NCI-H2081 treated with DMSO at 0.1 percent for 48 hours (cell line): ENCODE measurements at regions not wholly inside any gene's neighbourhood (a gene's known extent, or its start where the extent isn't known, plus 50 kb on each side); places are given as distances from the start of the nearest gene placed in this dataset.
"Not testable (repeated sequence)": the region's sequence is repeated elsewhere in the genome, so short reads cannot be mapped to it uniquely, and the experiment has no call there.

Source experiments
- DNase-seq: peaks from one replicate; lab custom pipeline; 2025; lab: John Stamatoyannopoulos, UW

- no peak for DNase-seq
Observed at GRCh38 chrX:3550871-3551270, 162.6 kb downstream of the PRKX start.

GRCh38 chrX:3550160-3550751, 163.2 kb downstream of the PRKX start:
- DNase-seq = no peak

- no peak for DNase-seq
Observed at GRCh38 chrX:3549411-3549911, 164.0 kb downstream of the PRKX start.

GRCh38 chrX:3548765-3549391, 164.6 kb downstream of the PRKX start:
- no peak for DNase-seq

GRCh38 chrX:3545901-3546300, 167.5 kb downstream of the PRKX start:
- no peak for DNase-seq

- no peak for DNase-seq
Observed at GRCh38 chrX:3541336-3541735, 172.1 kb downstream of the PRKX start.

GRCh38 chrX:3540105-3540504, 173.3 kb downstream of the PRKX start:
- DNase-seq = no peak

- no peak for DNase-seq
Observed at GRCh38 chrX:3532581-3533085, 180.8 kb downstream of the PRKX start.

GRCh38 chrX:3531435-3531834, 182.0 kb downstream of the PRKX start:
- DNase-seq = not testable (repeated sequence)

- no peak for DNase-seq
Observed at GRCh38 chrX:3529466-3530010, 183.1 kb upstream of the MXRA5 start.

GRCh38 chrX:3527811-3528210, 181.4 kb upstream of the MXRA5 start:
- DNase-seq = no peak

GRCh38 chrX:3527166-3527565, 180.7 kb upstream of the MXRA5 start:
- no peak for DNase-seq

- DNase-seq = no peak
Observed at GRCh38 chrX:3526731-3527130, 180.3 kb upstream of the MXRA5 start.

GRCh38 chrX:3526071-3526470, 179.6 kb upstream of the MXRA5 start:
- DNase-seq = no peak

GRCh38 chrX:3522101-3522650, 175.7 kb upstream of the MXRA5 start:
- no peak for DNase-seq

GRCh38 chrX:3521396-3521795, 174.9 kb upstream of the MXRA5 start:
- no peak for DNase-seq

- DNase-seq = no peak
Observed at GRCh38 chrX:3520982-3521381, 174.5 kb upstream of the MXRA5 start.

GRCh38 chrX:3520458-3520857, 174.0 kb upstream of the MXRA5 start:
- no peak for DNase-seq

- not testable (repeated sequence) for DNase-seq
Observed at GRCh38 chrX:3519384-3519783, 172.9 kb upstream of the MXRA5 start.

- no peak for DNase-seq
Observed at GRCh38 chrX:3518870-3519269, 172.4 kb upstream of the MXRA5 start.

GRCh38 chrX:3516051-3516541, 169.6 kb upstream of the MXRA5 start:
- DNase-seq = no peak

- no peak for DNase-seq
Observed at GRCh38 chrX:3514996-3515395, 168.5 kb upstream of the MXRA5 start.

GRCh38 chrX:3512150-3512549, 165.7 kb upstream of the MXRA5 start:
- DNase-seq = not testable (repeated sequence)
